Hematopoietic multipotent progenitor cell treated with erythropoietin and hydrocortisone succinate and interleukin-3 and kit ligand, for 15 days (in vitro differentiated cells): ENCODE measurements at regions not wholly inside any gene's neighbourhood (a gene's known extent, or its start where the extent isn't known, plus 50 kb on each side); places are given as distances from the start of the nearest gene placed in this dataset.

Experiments used
- DNase-seq: peaks from one replicate; pipeline ENCODE4 v3.0.0-alpha.2; 2015; ENCODE audit warnings: low spot score

DNA sequence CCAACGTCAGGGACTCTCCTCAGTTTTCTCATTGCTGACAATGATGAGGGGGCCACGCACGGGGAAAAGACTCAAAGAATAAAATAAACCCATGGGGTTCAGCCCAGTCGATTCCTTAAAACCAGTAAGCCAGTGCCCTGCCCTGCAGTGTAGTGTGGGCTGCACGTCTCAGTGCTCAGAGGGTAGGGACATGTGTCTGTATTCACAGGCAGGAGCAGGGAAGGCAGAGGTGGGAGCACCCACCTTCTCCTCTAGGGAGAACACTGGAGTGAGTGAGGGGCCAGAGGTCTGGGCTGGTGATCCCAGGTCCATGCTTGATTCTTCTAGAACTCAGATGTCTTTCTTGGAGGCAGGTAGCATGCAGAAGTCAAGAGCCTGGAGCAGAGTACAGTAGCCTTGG, 303.6 kb downstream of the MATN1 start:
- DNase-seq = no peak

DNA sequence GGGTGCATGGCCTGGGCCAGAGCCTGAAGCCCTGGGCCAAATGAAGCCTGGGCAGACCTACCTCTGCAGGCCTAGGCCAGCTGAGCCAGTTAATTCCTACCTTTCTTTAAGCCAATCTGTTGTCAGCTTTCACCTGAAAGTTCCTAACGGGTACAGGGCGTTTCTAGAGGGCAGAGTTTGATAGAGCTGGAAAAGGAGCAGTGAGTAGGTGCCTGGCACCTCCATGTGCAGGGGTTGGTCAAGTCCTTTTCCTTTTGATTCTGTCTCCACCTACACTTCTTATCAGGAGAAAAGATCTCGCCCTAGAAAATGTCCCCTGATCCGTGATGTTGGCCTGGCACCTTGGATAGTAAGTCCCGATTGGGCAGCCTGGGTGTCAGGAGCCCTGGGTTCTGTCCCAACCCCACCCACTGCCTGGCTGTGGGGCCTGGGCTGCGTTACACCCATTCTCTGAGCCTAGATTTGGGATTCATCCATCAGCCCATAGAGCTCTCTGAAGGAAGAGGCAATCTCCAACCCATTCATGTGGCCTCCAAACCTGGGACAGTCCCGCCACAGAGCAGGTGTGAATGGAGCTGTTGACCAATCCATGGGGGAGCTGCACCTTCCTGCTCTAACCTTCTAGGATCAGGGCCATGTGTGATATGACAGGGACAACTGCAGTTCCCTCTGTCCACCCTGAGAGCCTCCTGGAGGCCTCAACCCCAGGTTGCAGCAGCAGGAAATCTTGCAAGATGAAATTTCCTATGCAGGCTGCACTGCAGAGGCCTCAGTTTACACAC, 304.3 kb downstream of the MATN1 start:
- no peak for DNase-seq

DNA sequence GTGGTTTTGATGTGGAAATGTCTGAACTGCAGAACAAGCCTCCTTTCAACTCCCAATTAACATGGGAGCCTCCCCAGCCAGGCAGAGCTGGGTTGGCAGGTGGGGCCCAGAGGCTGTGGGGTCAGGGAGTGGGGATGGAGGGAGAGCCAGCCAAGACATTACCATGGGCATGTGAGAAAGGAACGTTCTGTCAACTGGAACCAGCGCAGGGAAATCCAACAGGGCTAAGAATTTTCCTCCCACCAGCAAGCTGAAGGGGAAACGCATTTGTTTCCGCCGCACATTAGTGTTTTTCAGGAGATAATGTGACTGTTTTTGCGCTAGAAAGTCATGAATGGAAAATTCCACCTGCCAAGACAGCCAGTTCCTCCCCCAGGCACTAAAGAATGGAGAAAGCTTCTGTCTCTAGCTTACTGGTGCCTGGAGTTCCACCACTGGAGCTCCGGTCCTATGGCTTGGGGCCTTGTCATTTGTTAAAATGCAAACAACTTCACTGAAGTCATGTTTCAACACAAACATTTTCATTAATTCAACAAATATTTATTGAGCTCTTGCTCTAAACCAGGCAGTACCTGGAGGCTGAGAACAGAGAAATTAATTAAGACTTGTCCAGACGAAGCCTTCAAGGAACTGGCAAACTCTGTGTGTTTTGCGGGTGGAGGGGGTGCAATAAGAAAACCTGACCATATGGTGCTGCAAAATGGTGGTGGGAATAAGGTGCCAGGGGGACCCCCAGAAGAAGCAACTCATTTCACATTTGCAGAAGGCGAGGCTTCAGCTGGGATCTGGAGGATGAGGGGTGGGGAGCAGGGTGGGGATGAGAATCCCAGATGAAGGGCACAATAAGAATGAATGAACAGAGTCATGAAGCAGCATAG, 305.1 kb downstream of the MATN1 start:
- DNase-seq = no peak

DNA sequence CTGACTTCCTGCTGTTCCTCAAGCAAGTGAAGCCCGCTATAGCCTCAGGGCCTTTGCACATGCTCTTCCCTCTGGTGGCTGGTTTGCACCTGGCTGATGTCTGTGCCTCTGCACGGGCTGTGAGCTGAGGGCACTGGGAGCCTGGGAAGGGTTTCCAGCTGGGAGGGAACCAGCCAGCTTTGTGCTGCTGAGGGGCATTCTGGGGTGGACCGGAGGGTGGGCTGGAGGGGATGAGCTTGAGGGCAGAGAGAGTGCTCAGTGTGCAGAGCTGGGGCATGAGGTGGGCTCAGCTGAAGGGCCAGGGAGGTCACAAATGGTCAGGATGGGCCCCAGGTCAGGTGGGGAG, 305.7 kb downstream of the MATN1 start:
- no peak for DNase-seq

DNA sequence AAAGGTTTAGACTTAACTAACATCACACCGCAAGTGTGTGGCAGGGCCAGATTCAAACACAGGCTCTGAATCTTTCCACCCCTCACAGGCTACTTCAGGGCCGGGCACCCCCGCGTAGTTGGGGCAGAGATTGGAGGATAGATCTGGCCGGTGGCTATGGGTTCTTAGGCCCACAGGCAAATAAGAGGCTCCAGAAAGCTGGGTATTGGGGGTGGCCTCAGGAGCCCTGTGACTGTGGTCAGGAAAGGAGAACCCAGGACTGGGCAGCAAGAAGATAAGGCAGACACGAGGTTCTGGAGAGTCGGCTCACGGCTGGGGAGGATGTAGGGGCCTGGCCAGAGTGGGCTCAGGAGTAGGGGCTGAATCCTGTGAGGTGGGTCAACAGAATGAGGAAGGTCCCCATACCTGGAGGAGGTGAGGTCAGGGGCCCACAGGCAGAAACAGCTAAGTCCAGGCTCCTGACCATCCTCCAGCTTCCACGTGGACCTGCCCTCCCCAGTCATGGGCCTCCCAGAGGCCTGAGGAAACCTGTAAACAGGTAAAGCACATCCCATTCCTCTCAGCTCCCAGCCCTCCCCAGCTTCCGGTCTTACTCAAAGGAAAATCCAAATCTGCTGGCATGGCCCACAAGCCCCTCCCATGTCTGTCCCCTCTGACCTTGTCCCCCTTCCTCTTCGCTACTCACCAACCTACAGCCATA, 306.2 kb downstream of the MATN1 start:
- no peak for DNase-seq

DNA sequence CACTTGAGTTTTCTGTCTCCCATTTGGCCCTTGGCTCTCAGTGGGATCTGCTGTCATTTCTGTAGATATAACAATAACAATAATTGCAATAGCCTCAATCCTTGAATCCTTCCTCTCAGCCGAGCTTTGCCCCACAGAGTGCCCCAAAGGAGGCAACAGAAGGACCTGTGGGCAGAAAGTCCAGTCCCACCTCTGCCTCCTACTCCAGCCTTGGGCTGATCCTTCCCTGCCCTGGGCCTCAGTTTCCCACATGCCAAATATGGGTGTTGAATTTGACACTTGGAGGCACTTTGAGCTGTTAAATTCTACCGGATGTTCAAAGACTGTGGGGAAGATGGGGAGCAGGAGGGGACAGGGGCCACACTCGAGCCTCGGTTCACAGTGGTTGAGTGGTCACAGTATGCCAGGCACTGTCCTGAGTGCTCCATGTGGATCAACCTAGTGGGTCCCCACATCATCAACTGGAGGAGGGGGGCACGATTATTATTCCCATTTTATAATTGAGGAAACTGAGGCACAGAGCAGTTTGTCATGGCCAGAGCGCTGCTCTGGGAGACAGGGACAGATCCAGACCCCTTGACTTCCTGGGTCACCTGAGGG, 307.1 kb downstream of the MATN1 start:
- no peak for DNase-seq

DNA sequence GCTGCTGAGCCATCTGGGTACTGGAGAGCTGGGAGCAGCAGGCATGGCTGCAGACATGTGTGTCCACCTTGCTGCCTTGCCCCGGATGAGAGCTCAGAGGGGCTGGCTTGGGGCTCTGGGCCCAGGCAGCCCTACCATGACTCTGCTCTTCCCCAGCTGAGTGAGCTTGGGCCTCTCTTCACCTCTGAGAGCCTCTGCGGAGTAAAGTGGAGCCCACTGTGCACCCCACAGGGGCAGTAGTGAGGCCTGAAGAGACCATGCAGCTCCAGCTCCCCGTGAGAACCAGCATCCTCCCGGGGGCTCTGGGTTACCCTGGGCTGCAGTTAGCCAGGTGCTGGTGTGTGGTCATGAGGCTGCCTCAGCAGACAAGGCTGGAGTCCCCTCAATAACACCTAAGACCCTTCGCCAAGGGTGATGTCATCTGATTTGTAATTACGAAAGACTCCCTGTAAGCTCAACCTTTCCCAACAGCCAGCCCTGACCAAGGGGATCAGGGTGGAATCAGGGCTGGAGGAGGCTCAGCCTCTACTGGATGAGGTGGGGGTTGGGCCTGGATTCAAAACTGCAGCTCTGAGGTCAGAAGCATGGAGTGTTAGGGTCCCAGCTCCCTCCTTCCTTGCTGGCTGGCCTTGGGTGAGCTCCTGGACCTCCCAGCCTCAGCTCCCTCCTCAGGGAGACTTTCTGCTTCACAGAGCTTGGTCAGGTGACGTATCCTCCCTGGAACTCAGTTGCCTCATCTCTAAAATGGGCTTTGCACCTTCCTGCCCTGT, 308.0 kb downstream of the MATN1 start:
- DNase-seq = no peak

DNA sequence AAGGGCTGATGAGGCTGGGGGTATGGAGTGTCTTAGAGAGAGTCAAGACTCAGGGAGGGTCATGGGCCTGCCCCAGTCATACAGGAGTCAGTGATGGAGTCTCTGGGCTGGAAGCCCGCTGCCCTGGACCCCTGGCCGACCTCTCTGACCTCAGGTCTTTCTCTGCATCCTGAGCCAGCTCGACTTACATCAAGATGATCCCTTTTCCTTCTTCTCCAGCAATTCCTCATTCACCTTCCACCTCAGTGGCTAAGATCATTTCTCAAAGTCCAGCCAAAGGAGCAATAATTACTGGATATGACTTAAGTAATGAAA, 308.6 kb downstream of the MATN1 start:
- DNase-seq = no peak

DNA sequence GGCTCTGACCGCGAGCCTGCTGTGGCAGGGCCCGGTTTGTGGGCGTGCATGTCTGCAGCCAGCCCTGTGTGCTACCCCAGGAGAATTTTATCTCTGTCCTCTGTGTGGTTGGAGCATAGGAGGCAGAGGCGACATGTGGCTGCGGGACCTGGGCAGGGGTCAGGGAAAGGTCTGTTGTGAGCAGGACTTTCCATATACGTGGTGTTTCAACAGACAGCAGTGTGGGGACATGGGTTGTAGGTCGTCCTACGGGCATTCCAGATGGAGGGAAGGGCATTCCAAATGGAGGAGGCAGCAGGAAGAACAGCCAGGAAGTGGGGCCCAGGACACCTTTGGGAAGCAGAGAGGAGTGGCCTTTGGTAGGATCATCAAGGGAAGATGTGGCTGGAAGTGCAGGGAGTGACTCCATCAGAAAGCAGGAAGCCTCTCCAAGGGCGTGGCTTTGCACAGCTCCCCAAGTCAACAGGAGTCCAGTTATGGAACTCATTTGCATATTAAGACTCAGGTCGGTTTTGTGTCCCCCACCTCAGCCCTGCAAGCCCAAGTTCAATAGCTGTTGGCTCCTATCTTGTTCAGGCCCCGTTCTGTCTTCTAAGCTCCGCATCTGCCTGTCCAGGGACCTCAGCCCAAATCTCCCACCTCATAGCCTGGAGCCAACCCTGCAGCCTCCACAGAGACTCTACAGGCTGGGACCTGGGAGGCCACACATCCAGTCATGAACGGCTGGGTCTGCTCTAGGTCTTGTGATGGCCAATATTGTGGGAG, 309.1 kb downstream of the MATN1 start:
- no peak for DNase-seq

DNA sequence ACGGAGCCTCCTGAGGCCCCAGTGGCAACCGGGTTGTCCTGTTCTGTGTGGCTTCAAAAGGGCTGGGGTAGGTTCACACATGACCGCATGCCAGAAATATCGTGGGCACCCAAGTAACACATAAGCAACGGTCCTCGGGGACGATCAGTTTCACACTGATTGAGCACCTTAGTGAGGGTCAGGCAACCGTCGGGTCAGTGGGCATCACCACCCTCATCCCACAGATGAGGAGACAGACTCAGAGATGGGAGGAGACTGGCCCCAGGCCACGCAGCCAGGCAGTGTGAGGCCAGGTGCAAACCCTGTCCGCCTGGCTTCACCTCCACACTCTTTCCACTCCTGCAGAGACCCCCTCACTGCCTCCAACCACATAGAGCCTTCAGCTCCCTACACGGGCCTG, 309.8 kb downstream of the MATN1 start:
- DNase-seq = no peak

DNA sequence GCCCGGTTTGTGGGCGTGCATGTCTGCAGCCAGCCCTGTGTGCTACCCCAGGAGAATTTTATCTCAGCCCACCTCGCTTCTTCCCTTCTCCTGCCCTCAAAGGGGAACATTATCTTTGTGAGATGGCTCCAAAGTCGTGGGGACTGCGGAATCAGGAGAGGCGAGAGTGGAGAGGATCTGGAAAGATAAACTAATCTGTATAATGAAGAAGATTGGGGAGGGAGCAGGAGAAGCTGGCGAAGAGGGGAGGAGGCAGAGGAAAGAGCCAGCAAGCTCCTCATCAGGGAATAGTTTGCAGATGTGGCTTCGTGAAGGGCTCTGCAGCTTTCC, 310.3 kb downstream of the MATN1 start:
- DNase-seq = no peak

DNA sequence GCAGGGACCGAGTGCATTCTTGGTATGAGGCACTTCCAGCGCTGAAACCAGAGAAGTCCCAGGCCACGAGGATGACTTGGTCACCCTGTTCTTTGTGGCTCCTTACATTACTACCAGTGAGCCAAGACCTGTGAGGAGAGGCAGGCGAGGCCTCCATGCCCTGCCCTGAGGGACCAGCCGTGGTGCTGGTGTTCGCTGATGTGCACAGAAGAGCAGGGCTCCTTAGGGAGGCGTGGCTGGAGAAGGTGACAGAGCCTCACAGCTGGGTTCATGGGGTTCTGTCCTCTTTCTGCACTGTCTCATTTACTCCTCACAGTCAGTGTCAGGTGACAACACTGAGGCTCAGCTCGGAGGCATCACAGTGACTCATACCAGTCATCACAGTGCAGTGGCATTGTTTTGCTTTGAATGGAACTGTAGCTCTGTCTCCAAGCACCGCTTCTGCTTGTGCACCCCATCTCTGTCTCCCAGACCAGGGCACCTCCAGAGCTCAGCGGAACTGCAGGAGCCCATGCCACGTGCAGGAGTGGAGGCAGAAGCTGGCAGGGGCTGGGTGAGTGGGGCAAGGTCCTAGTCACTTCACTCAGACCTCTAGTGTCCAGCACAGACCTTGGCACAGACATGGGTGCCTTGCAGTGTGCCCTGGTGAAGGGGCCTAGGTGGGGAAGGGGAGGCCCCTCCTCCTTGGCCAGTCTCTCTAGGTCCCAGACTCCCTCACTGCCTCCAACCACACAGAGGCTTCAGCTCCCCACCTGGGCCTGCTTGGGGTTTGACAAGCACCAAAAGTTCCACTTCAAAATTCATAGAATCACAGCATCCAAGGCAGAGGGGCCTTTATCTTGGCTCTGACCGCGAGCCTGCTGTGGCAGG, 310.9 kb downstream of the MATN1 start:
- no peak for DNase-seq

DNA sequence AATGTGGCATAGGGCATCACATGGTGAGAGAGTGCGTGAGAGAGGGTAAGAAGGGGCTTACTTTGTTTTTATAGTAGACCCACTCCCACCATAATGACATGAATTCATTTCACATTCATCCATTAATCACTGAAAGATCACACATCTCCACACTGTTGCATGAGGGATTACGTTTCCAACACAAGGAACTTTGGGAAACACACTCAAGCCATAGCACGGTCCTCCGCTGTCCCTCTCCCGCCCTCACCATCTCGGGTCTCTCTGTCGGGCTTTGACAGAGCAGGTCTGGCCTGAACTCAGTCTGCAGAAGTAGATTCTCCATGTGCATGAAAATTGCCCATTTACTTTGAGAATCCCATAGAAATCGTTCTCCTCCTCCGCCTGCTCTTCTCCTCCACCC, 312.2 kb downstream of the MATN1 start:
- DNase-seq = no peak

DNA sequence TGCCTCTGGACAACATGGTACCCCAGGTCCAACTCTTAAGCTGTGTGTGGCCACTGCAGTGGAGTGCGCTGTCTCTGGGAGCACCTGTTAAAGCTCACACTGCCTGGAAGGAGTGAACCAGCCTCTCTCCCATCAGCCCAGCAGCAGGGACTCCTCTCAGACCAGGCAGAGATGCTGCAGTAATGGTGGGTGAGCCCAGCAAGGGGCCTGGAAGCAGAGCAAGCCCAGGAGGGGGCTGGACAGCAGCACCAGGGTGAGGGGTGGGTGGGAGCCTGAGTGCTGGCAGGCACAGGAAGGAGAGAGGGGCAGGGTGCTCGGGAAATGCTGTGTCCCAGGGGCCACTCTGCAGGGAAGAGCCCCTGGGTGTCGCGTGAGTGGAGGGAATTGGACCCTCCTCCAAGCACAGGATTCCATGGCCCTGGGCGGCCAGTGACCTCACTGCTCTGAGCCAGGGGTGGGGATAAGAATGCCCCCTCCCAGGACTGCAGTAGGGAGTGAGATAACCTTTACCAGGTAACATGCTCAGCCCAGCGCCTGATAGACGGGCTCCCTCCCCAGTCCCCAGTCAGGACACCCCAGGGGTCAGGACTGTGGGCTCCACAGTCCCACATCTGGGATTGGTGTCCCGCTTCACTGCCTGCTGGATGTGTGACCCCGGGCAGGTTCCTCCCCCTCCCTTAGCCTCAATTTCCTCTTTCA, 313.1 kb downstream of the MATN1 start:
- DNase-seq = no peak

DNA sequence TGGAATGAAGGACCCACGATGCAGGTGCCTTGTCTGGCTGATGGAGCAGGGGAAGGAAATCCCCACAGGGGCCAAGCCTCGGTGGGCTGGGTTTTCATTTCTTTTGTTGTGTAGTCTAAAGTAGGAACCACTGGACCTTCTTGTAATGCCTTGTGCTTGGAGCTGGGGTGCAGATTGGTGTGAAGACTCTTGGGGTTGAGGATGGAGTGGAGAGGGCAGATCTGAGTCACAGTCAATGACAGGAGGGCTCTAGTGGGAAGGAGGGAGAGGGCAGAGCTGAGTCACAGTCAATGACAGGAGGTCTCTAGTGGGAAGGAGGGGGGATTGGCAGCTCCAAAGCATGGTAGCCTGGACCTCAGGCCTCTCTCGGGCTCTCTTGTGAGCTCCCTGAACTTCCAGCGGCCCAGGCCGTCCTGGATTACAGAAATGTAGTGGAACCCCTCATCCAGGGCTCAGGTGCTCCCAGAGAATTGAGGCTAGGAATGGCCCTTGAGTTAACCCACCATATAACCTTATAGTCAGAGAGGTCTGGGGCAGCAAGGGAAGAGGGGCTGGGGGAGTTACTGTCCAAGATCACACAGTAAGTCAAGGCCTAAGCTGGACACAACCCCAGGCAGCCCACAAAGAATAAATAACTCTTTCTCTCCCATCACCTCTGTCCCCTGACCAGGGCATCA, 313.8 kb downstream of the MATN1 start:
- DNase-seq = no peak

DNA sequence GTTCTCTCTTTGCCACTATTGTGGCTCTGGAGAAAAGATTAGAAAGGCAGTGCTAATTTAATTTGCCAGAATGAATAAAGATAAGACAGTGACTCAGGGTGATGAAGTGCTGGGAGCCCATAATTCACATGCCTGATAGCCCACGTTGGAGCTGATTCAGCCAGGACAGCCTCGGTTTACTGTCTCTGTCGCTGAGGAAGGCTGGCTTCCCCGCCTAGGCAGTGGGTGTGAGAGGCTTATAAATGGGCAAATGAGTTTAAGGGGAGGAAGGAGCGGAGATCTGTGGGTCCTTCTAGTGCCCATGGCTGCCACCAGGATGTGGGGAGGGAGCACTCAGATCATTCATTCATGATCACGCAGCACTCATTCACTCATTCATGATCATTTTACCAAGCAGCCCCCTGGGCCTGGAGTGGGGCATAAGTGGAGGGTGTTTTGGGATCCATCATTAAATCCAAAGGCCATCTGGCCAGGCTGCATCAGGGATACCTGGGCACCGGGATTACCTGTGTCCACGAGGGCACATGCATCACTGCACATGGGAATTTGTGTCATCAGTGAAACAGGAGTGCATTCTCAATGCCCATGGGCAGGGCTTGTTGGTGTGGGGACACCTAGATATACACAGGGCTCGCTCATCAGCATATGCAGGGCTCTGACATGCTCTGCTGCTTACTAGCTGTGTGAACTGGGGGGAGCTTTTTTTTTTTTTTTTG, 315.4 kb downstream of the MATN1 start:
- no peak for DNase-seq

DNA sequence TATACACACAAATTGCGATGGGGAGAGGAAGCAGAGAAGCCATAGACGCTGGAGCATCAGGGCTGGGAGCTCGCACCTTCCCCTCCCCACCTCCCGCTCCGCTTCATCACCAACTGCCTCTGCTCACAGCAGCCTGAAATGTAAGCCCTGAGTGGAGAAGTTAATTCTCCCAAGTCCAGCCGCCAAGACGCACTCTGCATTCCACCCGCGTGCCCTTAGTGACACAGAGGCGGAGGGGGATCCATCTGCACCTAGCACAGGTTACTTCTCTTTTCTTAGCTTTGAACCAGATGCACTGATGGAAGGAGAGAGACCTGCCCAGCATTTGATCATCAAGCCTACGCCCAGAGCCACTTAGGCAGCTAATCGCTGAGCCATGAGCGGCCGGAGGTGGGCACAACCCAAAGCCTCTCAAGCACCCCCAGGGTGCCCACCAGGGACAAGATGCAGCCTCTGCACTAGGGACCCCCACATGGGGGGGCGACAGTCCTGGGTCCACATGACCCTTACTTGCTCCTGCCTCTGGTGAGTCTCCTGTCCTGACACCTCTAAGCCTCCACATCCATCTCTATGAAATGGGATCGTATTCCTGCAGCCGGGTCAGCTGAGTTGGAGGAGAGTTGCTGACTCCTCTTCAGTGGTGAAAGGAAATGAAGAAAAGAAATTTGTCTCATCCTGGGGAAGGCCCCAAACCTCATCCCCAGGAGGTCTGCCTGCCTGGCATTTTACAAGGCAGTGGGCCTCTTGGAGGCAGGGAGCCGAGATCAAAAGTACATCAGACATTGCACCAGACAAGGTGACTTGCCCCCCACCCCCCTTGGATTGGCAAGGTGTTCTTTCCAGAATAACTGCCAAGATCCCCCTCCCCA, 316.2 kb downstream of the MATN1 start:
- no peak for DNase-seq
